Neural progenitor cell (in vitro differentiated cells): ENCODE measurements at regions not wholly inside any gene's neighbourhood (a gene's known extent, or its start where the extent isn't known, plus 50 kb on each side); places are given as distances from the start of the nearest gene placed in this dataset.
"Not testable (repeated sequence)": the region's sequence is repeated elsewhere in the genome, so short reads cannot be mapped to it uniquely, and the experiment has no call there.

Experiments
- DNase-seq: peaks from one replicate; pipeline ENCODE4 v3.0.0-alpha.2; 2016; ENCODE audit warnings: low spot score
- H2AFZ ChIP-seq: fragments of 200-600 bp; sonication (generic); replicated peaks from 2 replicates; pipeline ENCODE4 v1.6.1; 2016; ENCODE audit warnings: antibody characterized with exemption
- H3F3A ChIP-seq: fragments of 200-600 bp; sonication (generic); 2 replicates; pipeline ENCODE4 v1.6.1; 2016; ENCODE audit warnings: antibody characterized with exemption, low read depth
- H3K27ac ChIP-seq: fragments of 200-600 bp; sonication (generic); 2 replicates; pipeline ENCODE4 v1.5.1; 2016; ENCODE audit warnings: mild to moderate bottlenecking
- H3K27me3 ChIP-seq: fragments of 200-600 bp; sonication (generic); 2 replicates; pipeline ENCODE4 v1.6.1; 2016; ENCODE audit warnings: mild to moderate bottlenecking, moderate library complexity
- H3K36me3 ChIP-seq: fragments of 200-600 bp; sonication (generic); 2 replicates; pipeline ENCODE4 v1.5.1; 2016
- H3K4me1 ChIP-seq: fragments of 200-600 bp; sonication (generic); 2 replicates; pipeline ENCODE4 v1.6.1; 2016; ENCODE audit warnings: mixed run types
- H3K4me2 ChIP-seq: fragments of 200-600 bp; sonication (generic); 2 replicates; pipeline ENCODE4 v1.6.1; 2016
- H3K4me3 ChIP-seq: fragments of 200-600 bp; sonication (generic); 2 replicates; pipeline ENCODE4 v1.5.1; 2016
- H3K79me2 ChIP-seq: fragments of 200-600 bp; sonication (generic); 2 replicates; pipeline ENCODE4 v1.6.1; 2016; ENCODE audit warnings: low read depth
- H3K9ac ChIP-seq: fragments of 200-600 bp; sonication (generic); 2 replicates; pipeline ENCODE4 v1.6.1; 2016
- H3K9me3 ChIP-seq: fragments of 200-600 bp; sonication (generic); 2 replicates; pipeline ENCODE4 v1.5.1; 2016; ENCODE audit warnings: low read depth
- H4K20me1 ChIP-seq: fragments of 200-600 bp; sonication (generic); 2 replicates; pipeline ENCODE4 v1.6.1; 2016; ENCODE audit warnings: low read depth
- H3K27ac Mint-ChIP-seq: 3 replicates; pipeline ENCODE4 v1.8.0; 2021; ENCODE audit warnings: mixed read lengths
- H3K27me3 Mint-ChIP-seq: 2 replicates; pipeline ENCODE4 v1.8.0; 2022; ENCODE audit warnings: low read depth, mild to moderate bottlenecking, inconsistent platforms, moderate library complexity, mixed read lengths; ENCODE audit not compliant: insufficient read depth
- H3K36me3 Mint-ChIP-seq: 3 replicates; pipeline ENCODE4 v1.8.0; 2021; ENCODE audit warnings: mixed read lengths
- H3K4me1 Mint-ChIP-seq: 3 replicates; pipeline ENCODE4 v1.8.0; 2021; ENCODE audit warnings: mixed read lengths
- H3K4me3 Mint-ChIP-seq: 3 replicates; pipeline ENCODE4 v1.8.0; 2021; ENCODE audit warnings: mild to moderate bottlenecking, moderate library complexity, mixed read lengths
- H3K9me3 Mint-ChIP-seq: 3 replicates; pipeline ENCODE4 v1.8.0; 2020; ENCODE audit warnings: mixed read lengths
- EZH2 ChIP-seq: fragments of 200-600 bp; sonication (generic); IDR thresholded peaks from 2 replicates; pipeline ENCODE4 v1.6.1; 2017; ENCODE audit warnings: antibody characterized with exemption, mild to moderate bottlenecking, moderate library complexity
- EZH2phosphoT487 ChIP-seq: fragments of 200-600 bp; sonication (generic); IDR thresholded peaks from 2 replicates; pipeline ENCODE4 v1.6.1; 2017; ENCODE audit warnings: antibody characterized with exemption
- TF ChIP-seq, protein P1 (sequence below): fragments of 200-600 bp; sonication (generic); IDR thresholded peaks from 2 replicates; pipeline ENCODE4 v1.5.1; 2017; ENCODE audit warnings: antibody characterized with exemption, mild to moderate bottlenecking

DNA sequence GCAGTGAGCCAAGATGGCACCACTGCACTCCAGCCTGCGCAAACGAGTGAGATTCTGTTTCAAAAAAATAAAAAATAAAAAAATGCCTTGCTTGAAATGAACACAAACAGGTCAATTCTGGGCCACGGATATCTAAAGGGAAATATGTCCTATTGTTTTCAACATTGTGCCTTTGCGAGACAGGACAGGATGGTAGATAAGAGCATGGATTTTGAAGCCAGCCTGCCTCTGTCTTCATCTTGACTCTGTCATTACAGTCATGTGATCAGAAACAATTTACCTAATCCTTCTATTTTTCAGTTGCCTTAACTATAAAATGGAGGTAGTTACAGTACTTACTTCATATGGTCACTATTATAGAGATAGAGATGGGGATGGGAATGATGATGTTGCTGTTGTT lies 56.7 kb upstream of the ZSWIM5 start:
- no peaks in the 10 kb centered on the region for H3K4me1 Mint-ChIP-seq
- no peak overlapping the region for H3K27ac Mint-ChIP-seq
- no peak overlapping the region for H3K9ac ChIP-seq
- H3K4me3 ChIP-seq = no peak overlapping the region
- no peak overlapping the region for H3K4me3 Mint-ChIP-seq
- peaks cover 6% of the 10 kb centered on the region for H3K27me3 Mint-ChIP-seq
- no peak overlapping the region for H3K4me2 ChIP-seq
- H2AFZ ChIP-seq = no peak overlapping the region
- no peak for DNase-seq
- H3K27ac ChIP-seq = no peak overlapping the region
- H3K36me3 ChIP-seq = no peaks in the 10 kb centered on the region
- peaks cover 18% of the 10 kb centered on the region for H3K9me3 Mint-ChIP-seq
- H3K36me3 Mint-ChIP-seq = no peaks in the 10 kb centered on the region
- H3K79me2 ChIP-seq = no peaks in the 10 kb centered on the region
- no peaks in the 10 kb centered on the region for H3F3A ChIP-seq
- no peaks in the 10 kb centered on the region for H3K4me1 ChIP-seq
- no peaks in the 10 kb centered on the region for H4K20me1 ChIP-seq
- TF ChIP-seq EZH2 = no peak
- TF ChIP-seq, protein P1, sequence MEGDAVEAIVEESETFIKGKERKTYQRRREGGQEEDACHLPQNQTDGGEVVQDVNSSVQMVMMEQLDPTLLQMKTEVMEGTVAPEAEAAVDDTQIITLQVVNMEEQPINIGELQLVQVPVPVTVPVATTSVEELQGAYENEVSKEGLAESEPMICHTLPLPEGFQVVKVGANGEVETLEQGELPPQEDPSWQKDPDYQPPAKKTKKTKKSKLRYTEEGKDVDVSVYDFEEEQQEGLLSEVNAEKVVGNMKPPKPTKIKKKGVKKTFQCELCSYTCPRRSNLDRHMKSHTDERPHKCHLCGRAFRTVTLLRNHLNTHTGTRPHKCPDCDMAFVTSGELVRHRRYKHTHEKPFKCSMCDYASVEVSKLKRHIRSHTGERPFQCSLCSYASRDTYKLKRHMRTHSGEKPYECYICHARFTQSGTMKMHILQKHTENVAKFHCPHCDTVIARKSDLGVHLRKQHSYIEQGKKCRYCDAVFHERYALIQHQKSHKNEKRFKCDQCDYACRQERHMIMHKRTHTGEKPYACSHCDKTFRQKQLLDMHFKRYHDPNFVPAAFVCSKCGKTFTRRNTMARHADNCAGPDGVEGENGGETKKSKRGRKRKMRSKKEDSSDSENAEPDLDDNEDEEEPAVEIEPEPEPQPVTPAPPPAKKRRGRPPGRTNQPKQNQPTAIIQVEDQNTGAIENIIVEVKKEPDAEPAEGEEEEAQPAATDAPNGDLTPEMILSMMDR = no peak
- no peak for TF ChIP-seq EZH2phosphoT487
- H3K27me3 ChIP-seq = no peaks in the 10 kb centered on the region
- H3K9me3 ChIP-seq = peaks cover 9% of the 10 kb centered on the region

- TF ChIP-seq EZH2phosphoT487 (no peak), EZH2 (no peak)
- TF ChIP-seq, protein P1 = no peak
- no peaks in the 10 kb centered on the region for H3K36me3 Mint-ChIP-seq
- no peaks in the 10 kb centered on the region for H3K4me1 Mint-ChIP-seq
- Histone ChIP-seq H3K4me1 (no peaks in the 10 kb centered on the region), H3K36me3 (no peaks in the 10 kb centered on the region), H3K4me2 (no peak overlapping the region), H3F3A (no peaks in the 10 kb centered on the region), H2AFZ (no peak overlapping the region), H3K27ac (no peak overlapping the region), H3K9ac (no peak overlapping the region), H3K9me3 (no peaks in the 10 kb centered on the region), H4K20me1 (no peaks in the 10 kb centered on the region), H3K4me3 (no peak overlapping the region), H3K27me3 (no peaks in the 10 kb centered on the region), H3K79me2 (no peaks in the 10 kb centered on the region)
- H3K27me3 Mint-ChIP-seq = peaks cover 2% of the 10 kb centered on the region
- H3K27ac Mint-ChIP-seq = no peak overlapping the region
- no peak overlapping the region for H3K4me3 Mint-ChIP-seq
- peaks cover 4% of the 10 kb centered on the region for H3K9me3 Mint-ChIP-seq
- no peak for DNase-seq
These were observed 58.8 kb upstream of the ZSWIM5 start for GRCh38 chr1:45265244-45265643.

GRCh38 chr1:45266151-45266801 lies 59.9 kb upstream of the ZSWIM5 start:
- Mint-ChIP-seq H3K4me1 (no peaks in the 10 kb centered on the region), H3K4me3 (no peak overlapping the region), H3K27me3 (peaks cover 2% of the 10 kb centered on the region), H3K36me3 (no peaks in the 10 kb centered on the region), H3K27ac (no peak overlapping the region), H3K9me3 (peaks cover 4% of the 10 kb centered on the region)
- Histone ChIP-seq H3K27me3 (no peaks in the 10 kb centered on the region), H3K9ac (no peak overlapping the region), H3K4me1 (no peaks in the 10 kb centered on the region), H3K4me2 (no peak overlapping the region), H3K9me3 (no peaks in the 10 kb centered on the region), H4K20me1 (no peaks in the 10 kb centered on the region), H3K79me2 (no peaks in the 10 kb centered on the region), H2AFZ (no peak overlapping the region), H3F3A (no peaks in the 10 kb centered on the region), H3K4me3 (no peak overlapping the region), H3K36me3 (no peaks in the 10 kb centered on the region), H3K27ac (no peak overlapping the region)
- TF ChIP-seq, protein P1 = no peak
- TF ChIP-seq EZH2phosphoT487 (no peak), EZH2 (no peak)
- no peak for DNase-seq

- H3K4me1 Mint-ChIP-seq, DNase-seq, H3K9ac ChIP-seq, H3K4me2 ChIP-seq, H4K20me1 ChIP-seq, H2AFZ ChIP-seq, H3K27ac ChIP-seq, H3K27ac Mint-ChIP-seq, H3K79me2 ChIP-seq, H3K27me3 ChIP-seq, H3K36me3 Mint-ChIP-seq, H3K4me3 ChIP-seq, H3F3A ChIP-seq, H3K9me3 ChIP-seq, H3K9me3 Mint-ChIP-seq, H3K27me3 Mint-ChIP-seq, H3K4me1 ChIP-seq, H3K4me3 Mint-ChIP-seq, H3K36me3 ChIP-seq: not testable (repeated sequence)
These were observed 58.4 kb upstream of the HPDL start for GRCh38 chr1:45268310-45268709.

DNA sequence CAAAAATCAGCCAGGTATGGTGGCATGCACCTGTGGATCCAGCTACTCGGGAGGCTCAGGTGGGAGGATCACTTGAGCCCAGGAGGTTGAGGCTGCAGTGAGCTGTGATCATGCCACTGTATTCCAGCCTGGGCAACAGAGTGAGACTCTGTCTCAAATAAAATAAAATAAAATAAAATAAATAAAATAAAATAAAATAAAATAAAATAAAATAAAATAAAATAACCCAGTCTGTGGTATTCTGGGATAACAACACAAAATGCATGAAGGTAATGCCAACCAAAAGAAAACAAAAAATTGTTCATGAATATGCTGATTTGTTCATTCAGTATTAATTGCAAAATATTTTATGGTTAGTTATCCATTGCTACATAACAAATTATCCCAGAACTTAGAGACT lies 54.4 kb upstream of the HPDL start:
- not testable (repeated sequence) for H3K27ac Mint-ChIP-seq, H3K4me2 ChIP-seq, H3K9ac ChIP-seq

More for the DNA sequence above, 54.4 kb upstream of the HPDL start:
- not testable (repeated sequence) for H3K4me3 Mint-ChIP-seq, DNase-seq, H3K9me3 ChIP-seq, H3K4me1 ChIP-seq, H2AFZ ChIP-seq, H3K79me2 ChIP-seq, H3F3A ChIP-seq, H3K4me3 ChIP-seq, H3K9me3 Mint-ChIP-seq, H3K4me1 Mint-ChIP-seq, H3K27ac ChIP-seq, H4K20me1 ChIP-seq, H3K27me3 ChIP-seq, H3K27me3 Mint-ChIP-seq, H3K36me3 ChIP-seq, H3K36me3 Mint-ChIP-seq
